ENCODE measurements at regions not wholly inside any gene's neighbourhood (a gene's known extent, or its start where the extent isn't known, plus 50 kb on each side); places are given as distances from the start of the nearest gene placed in this dataset.

- no peak for DNase-seq
Measured at GRCh38 chr1:244352156-244352830, 99.4 kb downstream of the ADSS2 start.

GRCh38 chr1:244353551-244354091, 98.1 kb downstream of the ADSS2 start:
- peak; percentile 14 to 85 for DNase-seq

GRCh38 chr1:244354810-244355278, 96.9 kb downstream of the ADSS2 start:
- DNase-seq: no peak

- DNase-seq: no peak
Measured at GRCh38 chr1:244356376-244356775, 95.3 kb downstream of the ADSS2 start.
